ENCODE measurements at regions not wholly inside any gene's neighbourhood (a gene's known extent, or its start where the extent isn't known, plus 50 kb on each side); places are given as distances from the start of the nearest gene placed in this dataset.

- Mint-ChIP-seq H3K36me3 (ENCODE audit: insufficient read depth in 1 of 3, low read depth in 3 of 3) (peaks cover 0 to 4% (median 4%) of the 10 kb centered on the region in 3 experiments; a peak in 1 of 7 replicates), H3K27ac (no peak overlapping the region), H3K27me3 (ENCODE audit: low read depth) (no peaks in the 10 kb centered on the region; the same call in 1 of the 2 replicates), H3K4me1 (no peaks in the 10 kb centered on the region), H3K4me3 (no peak overlapping the region), H3K9me3 (peaks cover 0 to 7% of the 10 kb centered on the region in 2 experiments; a peak in 1 of 5 replicates)
- no peak overlapping the region for H3K14ac ChIP-seq (ENCODE audit: insufficient read depth, low read length)
- no peaks in the 10 kb centered on the region for H3K4me1 ChIP-seq (ENCODE audit: insufficient read depth, low read length)
- H3K23me2 ChIP-seq (ENCODE audit: insufficient read length, low read depth, low read length, poor library complexity, severe bottlenecking): no peaks in the 10 kb centered on the region
- TF ChIP-seq CTCF (conservative IDR thresholded peaks at IDR 0.05): no peak
- H2BK20ac ChIP-seq (ENCODE audit: low read depth, low read length, poor library complexity, severe bottlenecking): no peak overlapping the region
- H3K9me3 ChIP-seq (ENCODE audit: control insufficient read depth, low read depth, low read length): no peaks in the 10 kb centered on the region
- H3K9ac ChIP-seq (ENCODE audit: extremely low read depth, insufficient read length, low read length): no peak overlapping the region
- no peak overlapping the region for H3T11ph ChIP-seq (ENCODE audit: low read length)
- H3K27ac ChIP-seq (ENCODE audit: insufficient read length, low read depth, low read length): no peak overlapping the region
- no peak overlapping the region for H3K4me2 ChIP-seq (ENCODE audit: insufficient read depth, insufficient read length, low read length)
- H3K79me2 ChIP-seq (ENCODE audit: insufficient read depth, low read length): no peaks in the 10 kb centered on the region
- no peak for DNase-seq
- H3K23ac ChIP-seq (ENCODE audit: insufficient read length, low read depth, low read length): no peak overlapping the region
- no peaks in the 10 kb centered on the region for H4K20me1 ChIP-seq (ENCODE audit: control insufficient read depth, insufficient read depth, insufficient read length)
- no peak overlapping the region for H2AFZ ChIP-seq (ENCODE audit: low read length)
- H4K8ac ChIP-seq (replicated peaks; ENCODE audit: insufficient read length, low read depth, low read length): no peak overlapping the region
- no peak overlapping the region for H3K4ac ChIP-seq (ENCODE audit: low read depth, low read length)
- no peak overlapping the region for H3K18ac ChIP-seq (ENCODE audit: insufficient read length, low read depth, low read length)
- no peak overlapping the region for H2BK12ac ChIP-seq (ENCODE audit: insufficient read length, low read depth, low read length)
- no peak overlapping the region for H3K56ac ChIP-seq (ENCODE audit: insufficient read length, low read depth, low read length)
- H2BK120ac ChIP-seq (ENCODE audit: low read depth, low read length, poor library complexity, severe bottlenecking): no peak overlapping the region
- no peak overlapping the region for H4K91ac ChIP-seq (ENCODE audit: insufficient read length, low read depth, low read length)
- H2BK5ac ChIP-seq (ENCODE audit: insufficient read length, low read length): no peak overlapping the region
- H3K79me1 ChIP-seq (ENCODE audit: insufficient read depth, low read depth, low read length, poor library complexity, severe bottlenecking): no peaks in the 10 kb centered on the region
- H2AK5ac ChIP-seq (ENCODE audit: insufficient read length, low read length): no peak overlapping the region
- no peak overlapping the region for H2BK15ac ChIP-seq (ENCODE audit: low read depth, low read length)
- H4K5ac ChIP-seq (ENCODE audit: insufficient read length, low read depth, low read length): no peak overlapping the region
- H3K27me3 ChIP-seq (ENCODE audit: insufficient read depth, low read length): no peaks in the 10 kb centered on the region
Measured at GRCh38 chr5:66538126-66538525, 58.1 kb upstream of the MAST4 start.

Measured in H9 (cell line).